ENCODE measurements at regions not wholly inside any gene's neighbourhood (a gene's known extent, or its start where the extent isn't known, plus 50 kb on each side); places are given as distances from the start of the nearest gene placed in this dataset.

DNA sequence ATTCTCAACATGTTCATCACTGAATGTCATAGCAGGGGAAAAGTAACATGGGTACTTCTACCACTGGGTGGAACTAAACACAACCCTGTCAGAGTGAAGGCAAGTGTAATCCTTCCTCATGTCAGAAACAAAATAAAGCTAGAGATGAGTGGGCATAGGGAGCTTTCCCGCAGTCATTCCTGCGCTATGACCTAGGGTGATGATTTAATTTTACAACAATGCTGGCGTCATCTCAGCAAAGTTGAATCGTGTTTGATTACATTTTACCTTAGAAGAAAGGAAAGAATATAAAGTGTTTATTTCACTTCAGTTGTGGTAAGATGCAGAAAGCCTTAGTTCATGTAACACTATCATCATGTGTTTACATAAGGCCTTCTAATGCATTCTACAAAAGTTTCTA lies 355.6 kb downstream of the METTL15 start:
- H3K4me3 ChIP-seq (ENCODE audit: insufficient read length, low read depth): no peak overlapping the region
- H3K9ac ChIP-seq (ENCODE audit: insufficient read length, low read depth): no peak overlapping the region
- H3K36me3 ChIP-seq (ENCODE audit: insufficient read depth, insufficient read length, low read length): no peaks in the 10 kb centered on the region
- no peaks in the 10 kb centered on the region for H3K27me3 ChIP-seq (ENCODE audit: insufficient read depth, insufficient read length)
- H3K4me1 ChIP-seq (ENCODE audit: insufficient read depth, insufficient read length): no peaks in the 10 kb centered on the region
- H3K9me3 ChIP-seq (ENCODE audit: insufficient read depth, low read length): no peaks in the 10 kb centered on the region
- no peak for DNase-seq (ENCODE audit: low read depth, low spot score)
- no peak for TF ChIP-seq ZNF274 (IDR thresholded peaks at IDR 0.05; ENCODE audit: low read depth, low read length)
- TF ChIP-seq SUZ12 (IDR thresholded peaks at IDR 0.05; ENCODE audit: extremely low read depth, insufficient read depth, insufficient read length): no peak
- TF ChIP-seq YY1 (IDR thresholded peaks at IDR 0.05; ENCODE audit: insufficient read depth, insufficient read length): no peak

DNA sequence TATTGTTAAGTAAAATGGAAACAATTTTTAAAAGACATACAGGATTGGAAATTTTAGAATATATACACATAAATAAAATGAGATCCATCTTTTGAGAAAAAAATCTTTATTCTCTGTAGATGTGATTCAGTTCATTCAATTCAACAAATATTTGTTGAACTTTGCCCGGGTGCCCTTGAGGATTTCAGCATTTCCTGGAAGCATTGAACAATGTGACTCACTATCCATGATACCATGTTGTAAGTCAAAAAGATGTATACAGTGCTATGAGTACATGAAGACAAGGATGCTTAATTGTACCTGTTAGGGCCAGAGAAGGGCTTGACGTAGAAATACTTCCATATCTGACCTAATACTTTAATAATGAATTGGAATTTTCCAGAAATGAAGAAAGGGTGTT lies 353.7 kb downstream of the METTL15 start:
- DNase-seq (ENCODE audit: low read depth, low spot score): no peak
- Histone ChIP-seq H3K4me3 (ENCODE audit: insufficient read length, low read depth) (no peak overlapping the region), H3K36me3 (ENCODE audit: insufficient read depth, insufficient read length, low read length) (no peaks in the 10 kb centered on the region), H3K9me3 (ENCODE audit: insufficient read depth, low read length) (no peaks in the 10 kb centered on the region), H3K4me1 (ENCODE audit: insufficient read depth, insufficient read length) (no peaks in the 10 kb centered on the region), H3K9ac (ENCODE audit: insufficient read length, low read depth) (no peak overlapping the region), H3K27me3 (ENCODE audit: insufficient read depth, insufficient read length) (no peaks in the 10 kb centered on the region)
- no peak for TF ChIP-seq YY1 (IDR thresholded peaks at IDR 0.05; ENCODE audit: insufficient read depth, insufficient read length)
- TF ChIP-seq ZNF274 (IDR thresholded peaks at IDR 0.05; ENCODE audit: low read depth, low read length): no peak
- TF ChIP-seq SUZ12 (IDR thresholded peaks at IDR 0.05; ENCODE audit: extremely low read depth, insufficient read depth, insufficient read length): no peak

DNA sequence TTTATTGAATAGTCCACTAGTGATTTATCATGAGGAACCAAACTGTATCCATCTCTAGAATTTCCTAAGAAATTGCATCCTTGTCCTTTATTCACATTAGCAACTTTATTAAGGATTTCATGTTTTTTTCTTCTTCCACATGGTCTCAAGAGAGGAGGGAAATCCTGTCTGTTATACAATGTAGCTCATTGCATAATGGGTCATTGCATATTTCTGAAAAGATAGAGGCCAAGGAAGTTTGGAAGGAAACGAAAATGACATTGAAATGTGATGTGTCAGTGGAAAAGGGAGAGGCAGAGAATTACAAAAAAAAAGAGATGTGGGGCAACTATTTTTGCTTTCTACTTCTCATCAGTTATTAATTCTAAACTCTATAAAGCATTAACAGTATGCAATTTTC lies 353.1 kb downstream of the METTL15 start:
- no peaks in the 10 kb centered on the region for H3K27me3 ChIP-seq (ENCODE audit: insufficient read depth, insufficient read length)
- H3K9ac ChIP-seq (ENCODE audit: insufficient read length, low read depth): no peak overlapping the region
- no peaks in the 10 kb centered on the region for H3K9me3 ChIP-seq (ENCODE audit: insufficient read depth, low read length)
- H3K4me3 ChIP-seq (ENCODE audit: insufficient read length, low read depth): no peak overlapping the region
- no peaks in the 10 kb centered on the region for H3K36me3 ChIP-seq (ENCODE audit: insufficient read depth, insufficient read length, low read length)
- no peak for DNase-seq (ENCODE audit: low read depth, low spot score)
- TF ChIP-seq ZNF274 (IDR thresholded peaks at IDR 0.05; ENCODE audit: low read depth, low read length) (no peak), SUZ12 (IDR thresholded peaks at IDR 0.05; ENCODE audit: extremely low read depth, insufficient read depth, insufficient read length) (no peak), YY1 (IDR thresholded peaks at IDR 0.05; ENCODE audit: insufficient read depth, insufficient read length) (no peak)
- H3K4me1 ChIP-seq (ENCODE audit: insufficient read depth, insufficient read length): no peaks in the 10 kb centered on the region

DNA sequence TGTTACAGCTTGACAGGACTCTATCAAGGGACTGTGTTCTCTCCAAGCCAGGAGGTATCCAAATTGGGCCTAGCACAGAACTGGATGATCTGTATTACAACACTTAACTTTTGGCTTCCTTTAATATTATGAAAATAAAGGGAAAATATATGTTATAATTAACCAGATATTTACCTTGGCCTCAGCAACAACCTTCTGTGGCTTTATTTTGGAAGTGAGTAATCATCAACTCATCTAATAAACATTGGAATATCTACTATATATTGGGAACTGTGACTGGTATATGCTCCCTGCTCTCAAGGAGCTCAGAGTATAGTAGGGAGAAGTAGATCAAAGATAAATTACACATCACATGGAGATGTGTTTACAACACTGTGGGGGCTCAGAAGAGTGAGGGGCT lies 352.2 kb downstream of the METTL15 start:
- Histone ChIP-seq H3K36me3 (ENCODE audit: insufficient read depth, insufficient read length, low read length) (no peaks in the 10 kb centered on the region), H3K4me3 (ENCODE audit: insufficient read length, low read depth) (no peak overlapping the region), H3K27me3 (ENCODE audit: insufficient read depth, insufficient read length) (no peaks in the 10 kb centered on the region), H3K4me1 (ENCODE audit: insufficient read depth, insufficient read length) (no peaks in the 10 kb centered on the region), H3K9ac (ENCODE audit: insufficient read length, low read depth) (no peak overlapping the region), H3K9me3 (ENCODE audit: insufficient read depth, low read length) (no peaks in the 10 kb centered on the region)
- DNase-seq (ENCODE audit: low read depth, low spot score): no peak
- TF ChIP-seq SUZ12 (IDR thresholded peaks at IDR 0.05; ENCODE audit: extremely low read depth, insufficient read depth, insufficient read length) (no peak), ZNF274 (IDR thresholded peaks at IDR 0.05; ENCODE audit: low read depth, low read length) (no peak), YY1 (IDR thresholded peaks at IDR 0.05; ENCODE audit: insufficient read depth, insufficient read length) (no peak)

DNA sequence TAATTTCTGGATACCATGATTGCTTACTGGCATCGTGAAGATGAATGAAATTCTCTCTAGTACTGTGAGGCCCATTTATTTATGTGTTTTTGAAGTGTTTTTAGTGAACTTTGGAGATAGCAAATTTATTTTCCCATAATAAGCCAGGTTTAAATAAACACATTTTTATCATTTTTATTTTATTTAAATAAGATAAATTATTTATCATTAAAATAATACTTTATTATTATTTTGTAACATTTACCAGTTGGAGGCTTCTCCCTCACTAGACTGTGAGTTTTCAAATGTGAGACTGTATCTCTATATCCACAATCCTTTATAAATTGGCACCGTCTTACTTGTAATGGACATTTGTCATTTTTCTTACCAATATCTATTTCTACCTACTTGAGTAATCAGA lies 351.7 kb downstream of the METTL15 start:
- TF ChIP-seq ZNF274 (IDR thresholded peaks at IDR 0.05; ENCODE audit: low read depth, low read length) (no peak), YY1 (IDR thresholded peaks at IDR 0.05; ENCODE audit: insufficient read depth, insufficient read length) (no peak), SUZ12 (IDR thresholded peaks at IDR 0.05; ENCODE audit: extremely low read depth, insufficient read depth, insufficient read length) (no peak)
- Histone ChIP-seq H3K4me1 (ENCODE audit: insufficient read depth, insufficient read length) (no peaks in the 10 kb centered on the region), H3K9me3 (ENCODE audit: insufficient read depth, low read length) (no peaks in the 10 kb centered on the region), H3K27me3 (ENCODE audit: insufficient read depth, insufficient read length) (no peaks in the 10 kb centered on the region), H3K9ac (ENCODE audit: insufficient read length, low read depth) (no peak overlapping the region), H3K36me3 (ENCODE audit: insufficient read depth, insufficient read length, low read length) (no peaks in the 10 kb centered on the region), H3K4me3 (ENCODE audit: insufficient read length, low read depth) (no peak overlapping the region)
- no peak for DNase-seq (ENCODE audit: low read depth, low spot score)

DNA sequence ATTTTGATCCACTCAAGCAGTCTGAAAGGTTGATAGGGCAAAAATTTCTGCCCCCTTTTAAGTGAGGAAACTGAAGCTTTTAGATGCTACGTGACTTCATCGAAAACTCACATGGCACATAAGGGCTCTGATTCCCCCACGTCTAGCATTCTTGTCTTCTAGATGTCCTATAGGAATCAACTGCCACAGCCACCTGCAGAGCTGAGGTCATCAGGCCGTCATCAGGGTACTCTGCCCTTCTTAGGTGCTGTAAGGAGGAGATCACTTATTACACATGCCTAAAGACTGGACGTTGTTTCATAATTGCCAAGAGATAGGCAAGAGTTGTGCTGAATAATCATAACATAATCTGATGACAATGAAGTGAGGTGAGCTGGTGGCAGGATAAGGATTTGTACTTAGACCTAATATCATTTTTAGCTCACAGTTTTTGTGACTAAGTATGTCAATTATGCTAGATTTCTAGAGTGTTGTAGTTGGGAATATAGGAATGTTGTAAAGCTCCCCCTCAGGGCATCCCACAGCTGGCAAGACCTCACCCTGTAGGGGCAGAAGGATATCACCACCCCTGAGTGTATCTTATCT lies 349.4 kb downstream of the METTL15 start:
- no peaks in the 10 kb centered on the region for H3K4me1 ChIP-seq (ENCODE audit: insufficient read depth, insufficient read length)
- no peak overlapping the region for H3K4me3 ChIP-seq (ENCODE audit: insufficient read length, low read depth)
- TF ChIP-seq YY1 (IDR thresholded peaks at IDR 0.05; ENCODE audit: insufficient read depth, insufficient read length) (no peak), SUZ12 (IDR thresholded peaks at IDR 0.05; ENCODE audit: extremely low read depth, insufficient read depth, insufficient read length) (no peak), ZNF274 (IDR thresholded peaks at IDR 0.05; ENCODE audit: low read depth, low read length) (no peak)
- no peaks in the 10 kb centered on the region for H3K36me3 ChIP-seq (ENCODE audit: insufficient read depth, insufficient read length, low read length)
- H3K9ac ChIP-seq (ENCODE audit: insufficient read length, low read depth): no peak overlapping the region
- DNase-seq (ENCODE audit: low read depth, low spot score): no peak
- H3K9me3 ChIP-seq (ENCODE audit: insufficient read depth, low read length): no peaks in the 10 kb centered on the region
- H3K27me3 ChIP-seq (ENCODE audit: insufficient read depth, insufficient read length): no peaks in the 10 kb centered on the region

DNA sequence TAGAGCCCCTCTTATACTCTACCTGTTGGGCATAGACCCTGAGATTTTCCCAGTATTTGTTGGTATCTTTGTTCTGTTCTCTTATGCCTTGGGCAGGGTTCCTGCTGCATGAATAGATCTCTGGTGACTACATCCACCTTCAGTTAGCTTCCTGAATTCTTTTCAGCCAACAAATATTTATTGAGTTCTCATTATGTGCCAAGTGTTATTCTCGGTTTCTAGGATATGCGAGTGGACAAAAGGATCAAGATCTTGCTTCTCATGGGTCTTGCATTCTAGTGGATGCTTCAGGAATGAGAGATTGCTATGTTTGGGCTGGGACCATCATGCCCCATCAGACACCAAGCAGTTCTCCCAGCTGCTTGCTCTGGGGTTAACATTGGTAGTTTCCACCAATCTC lies 340.0 kb downstream of the METTL15 start:
- TF ChIP-seq SUZ12 (IDR thresholded peaks at IDR 0.05; ENCODE audit: extremely low read depth, insufficient read depth, insufficient read length): no peak
- no peak for TF ChIP-seq YY1 (IDR thresholded peaks at IDR 0.05; ENCODE audit: insufficient read depth, insufficient read length)
- TF ChIP-seq ZNF274 (IDR thresholded peaks at IDR 0.05; ENCODE audit: low read depth, low read length): no peak
- Histone ChIP-seq H3K9ac (ENCODE audit: insufficient read length, low read depth) (no peak overlapping the region), H3K4me3 (ENCODE audit: insufficient read length, low read depth) (no peak overlapping the region), H3K4me1 (ENCODE audit: insufficient read depth, insufficient read length) (no peaks in the 10 kb centered on the region), H3K36me3 (ENCODE audit: insufficient read depth, insufficient read length, low read length) (no peaks in the 10 kb centered on the region), H3K9me3 (ENCODE audit: insufficient read depth, low read length) (no peaks in the 10 kb centered on the region), H3K27me3 (ENCODE audit: insufficient read depth, insufficient read length) (no peaks in the 10 kb centered on the region)
- DNase-seq (ENCODE audit: low read depth, low spot score): no peak

Measured in NT2/D1 (cell line).